ENCODE measurements at regions not wholly inside any gene's neighbourhood (a gene's known extent, or its start where the extent isn't known, plus 50 kb on each side); places are given as distances from the start of the nearest gene placed in this dataset.

DNA sequence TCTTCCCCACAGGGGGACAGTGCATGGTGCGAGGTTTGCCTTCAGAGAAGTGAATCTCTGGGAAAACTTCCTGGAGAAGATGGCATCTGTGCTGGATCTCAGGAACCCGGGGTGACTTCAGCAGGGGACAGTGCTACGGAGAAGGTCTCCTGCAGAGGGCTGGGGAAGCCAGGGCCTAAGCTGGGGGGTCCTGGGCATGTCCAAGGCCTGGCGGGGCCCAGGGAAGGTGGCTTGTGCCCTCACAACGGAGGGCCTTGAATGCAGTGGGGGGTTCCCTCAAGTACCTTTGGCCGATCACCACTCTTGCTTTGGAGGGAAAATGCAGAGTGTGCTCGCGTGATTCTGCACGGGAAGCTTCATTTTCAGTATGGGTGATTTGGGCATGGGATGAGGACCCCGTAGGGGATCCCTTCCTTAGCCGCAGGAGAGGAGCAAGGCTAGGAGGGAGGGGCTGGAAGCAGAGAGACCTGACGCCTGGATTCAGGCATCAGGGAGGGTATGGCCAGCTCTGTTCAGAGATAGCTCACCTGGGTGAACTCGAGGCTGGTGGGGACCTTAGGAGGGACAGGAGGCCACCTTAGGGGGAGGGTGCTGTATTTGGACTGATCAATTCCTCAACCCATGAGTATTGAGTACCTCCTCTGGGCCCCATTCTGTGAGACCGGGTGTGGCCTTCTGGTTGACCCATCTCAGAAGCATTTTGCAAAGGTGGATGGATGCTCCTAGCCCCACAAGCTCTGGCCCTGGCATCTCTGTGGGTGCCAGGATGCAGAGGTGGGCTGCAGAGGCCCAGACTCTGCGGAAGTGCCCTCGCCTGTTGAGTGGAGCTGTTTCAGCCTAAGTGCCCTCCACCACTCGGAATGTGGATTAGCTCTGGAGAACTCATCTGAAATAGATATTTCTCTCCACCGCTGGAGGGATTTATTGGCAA, 529.4 kb downstream of the TBC1D22A start:
- DNase-seq: no peak

DNA sequence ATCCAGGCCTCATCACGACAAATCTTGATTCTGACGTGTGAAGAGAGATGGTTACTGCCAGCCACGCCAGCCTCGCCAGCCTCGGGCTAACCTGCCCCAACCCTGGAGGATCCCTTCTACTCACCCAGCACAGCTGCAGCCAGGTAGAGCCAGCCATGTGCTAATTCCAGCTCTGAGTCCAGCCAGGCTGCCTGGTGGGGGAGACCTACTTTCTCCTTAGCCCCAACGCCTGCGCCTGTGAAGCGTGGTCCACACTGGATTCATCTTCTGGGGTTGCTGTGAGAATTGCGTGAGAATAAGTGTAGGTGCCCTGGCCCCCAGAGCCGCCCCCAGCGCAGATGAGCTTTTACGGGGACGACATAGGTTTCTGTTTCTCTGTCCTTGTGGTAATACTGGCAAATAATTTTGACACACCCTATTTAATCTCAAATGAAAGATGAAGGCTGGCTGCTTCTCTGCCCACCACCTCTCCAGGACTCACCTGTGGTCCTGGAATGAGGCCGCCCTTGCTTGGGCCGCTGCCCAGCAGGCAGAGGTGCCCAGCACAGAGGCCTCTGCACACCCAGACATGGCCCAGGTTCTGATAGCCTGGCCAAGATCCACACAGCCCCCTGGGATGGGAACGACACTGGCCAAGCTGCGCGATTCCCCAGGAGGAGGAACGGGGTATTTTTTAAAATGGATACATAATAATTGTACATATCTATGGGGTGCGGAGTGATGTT, 528.4 kb downstream of the TBC1D22A start:
- DNase-seq: no peak

DNA sequence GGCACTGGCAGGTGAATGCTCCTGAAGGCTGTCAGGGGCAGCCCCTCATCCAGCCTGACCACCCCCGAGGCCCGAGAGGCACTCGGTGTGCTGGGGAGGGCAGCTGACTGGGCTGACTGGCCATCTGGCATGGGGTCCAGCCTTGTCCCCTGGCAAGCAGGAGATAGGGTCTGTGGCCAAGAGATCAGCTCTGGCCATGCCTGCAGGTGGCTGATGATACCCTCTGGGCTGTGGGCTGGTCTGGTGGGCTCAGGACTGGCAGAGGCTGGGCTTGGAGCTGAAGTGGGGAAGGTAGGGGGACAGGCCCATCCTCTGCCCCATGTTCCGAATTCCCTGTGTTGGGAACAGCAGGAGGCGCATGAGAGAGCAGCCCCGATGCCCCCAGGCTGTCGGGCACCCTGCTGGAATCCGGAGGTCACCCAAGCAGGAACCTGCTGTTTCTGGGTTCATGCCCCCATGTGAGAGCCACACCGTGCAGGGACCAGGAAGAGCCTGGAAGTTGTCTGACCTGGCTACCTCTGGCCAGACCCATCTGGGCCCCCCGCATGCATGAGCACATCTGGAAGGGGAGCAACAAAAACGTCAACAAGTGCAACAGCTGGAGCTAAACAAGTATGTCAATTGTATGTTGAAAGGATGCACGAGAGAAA, 527.0 kb downstream of the TBC1D22A start:
- no peak for DNase-seq

DNA sequence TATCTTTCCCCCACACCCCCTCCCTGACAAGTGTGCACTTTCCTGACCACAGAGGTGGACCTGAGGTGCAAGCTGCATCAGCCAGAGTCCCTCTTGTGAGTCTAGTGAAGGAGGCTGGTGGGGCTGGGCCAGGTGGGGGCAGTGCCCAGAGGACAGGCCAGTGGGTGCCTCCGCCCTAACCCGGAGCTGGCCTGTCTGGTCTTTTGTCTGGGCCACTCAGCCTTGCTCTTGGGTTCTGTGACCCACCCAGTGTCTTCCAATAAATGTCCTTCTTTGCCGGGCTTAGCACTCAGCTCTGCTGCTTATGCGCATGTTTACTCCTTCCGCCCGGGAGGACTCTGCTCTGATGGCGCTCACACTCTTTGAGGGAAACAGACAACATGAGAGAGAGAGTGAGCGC, 526.2 kb downstream of the TBC1D22A start:
- no peak for DNase-seq

DNA sequence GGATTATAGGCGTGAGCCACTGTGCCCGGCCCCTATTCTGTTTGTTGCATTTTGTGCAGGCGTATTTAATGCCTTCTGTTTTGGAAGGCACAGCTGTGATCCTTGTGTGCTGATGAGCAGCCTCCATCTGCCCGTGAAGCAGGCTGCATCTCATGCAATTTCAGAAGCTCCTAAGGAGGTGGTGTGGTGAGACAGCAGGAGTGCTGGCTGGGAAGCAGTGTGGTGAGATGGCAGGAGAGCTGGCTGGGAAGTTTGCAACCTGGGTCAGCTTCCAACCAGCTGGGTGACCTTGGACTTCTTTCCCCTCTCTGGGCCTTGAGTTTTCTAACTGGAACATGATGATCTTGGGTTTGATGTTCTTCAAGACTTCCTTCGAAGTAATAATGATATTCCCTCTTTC, 525.1 kb downstream of the TBC1D22A start:
- DNase-seq: no peak

DNA sequence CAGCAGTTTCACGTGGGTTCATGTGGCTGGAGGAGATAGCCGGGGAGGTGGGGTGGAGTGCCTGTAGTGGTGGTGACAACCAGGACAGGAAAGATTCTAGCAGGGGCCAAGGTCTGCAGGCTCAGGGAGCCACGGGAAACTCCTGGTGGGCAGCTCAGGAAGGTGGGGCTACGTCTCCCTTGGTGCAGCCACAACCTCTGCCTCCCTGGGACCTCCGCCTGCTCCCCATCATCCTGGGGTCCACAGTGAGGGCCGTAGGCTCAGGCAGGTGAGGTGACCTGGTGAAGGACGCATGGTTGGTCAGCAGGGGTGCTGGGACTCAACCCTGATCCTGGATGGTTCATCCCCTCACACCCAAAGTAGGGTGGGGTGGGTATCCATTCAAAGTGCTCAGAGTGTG, 524.1 kb downstream of the TBC1D22A start:
- DNase-seq: no peak

DNA sequence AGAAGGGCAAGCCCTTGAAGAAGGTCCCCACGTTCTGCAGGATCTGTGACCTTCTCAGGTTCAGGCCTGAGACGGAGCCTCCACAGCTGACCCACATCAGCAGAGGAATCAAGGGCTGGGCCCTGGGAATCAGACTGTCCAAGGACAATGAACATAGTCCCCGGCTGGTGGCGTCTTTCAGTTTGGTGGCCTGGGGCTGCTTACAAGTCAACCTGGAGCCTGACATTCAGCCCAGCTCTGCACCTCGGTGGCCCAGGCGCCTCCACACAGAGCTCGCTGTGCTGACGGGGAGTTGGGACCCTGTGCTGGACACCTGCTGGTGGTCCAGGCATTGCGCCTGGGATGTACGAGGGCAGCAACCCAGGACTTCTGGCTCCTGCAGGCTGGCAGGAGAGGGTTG, 523.5 kb downstream of the TBC1D22A start:
- DNase-seq: no peak

DNA sequence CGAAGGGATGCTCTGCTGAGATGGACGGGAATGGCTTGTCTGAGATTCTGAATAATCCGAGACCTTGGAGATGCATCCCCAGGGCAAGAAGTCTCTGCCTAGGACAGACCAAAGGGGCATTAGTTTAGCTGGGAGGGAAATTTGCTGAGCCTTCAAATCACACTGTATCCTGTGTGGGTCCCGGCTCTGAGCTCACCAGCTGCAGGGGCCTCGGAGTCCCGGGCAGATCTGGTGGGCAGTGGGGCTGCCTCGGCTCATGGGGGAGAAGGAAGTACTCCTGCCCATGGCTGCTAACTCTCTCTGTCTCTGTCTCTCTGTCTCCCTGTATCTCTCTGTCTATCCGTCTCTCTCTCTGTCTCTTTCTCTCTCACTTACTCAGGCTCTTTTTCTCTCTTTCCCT, 522.4 kb downstream of the TBC1D22A start:
- DNase-seq: no peak

DNA sequence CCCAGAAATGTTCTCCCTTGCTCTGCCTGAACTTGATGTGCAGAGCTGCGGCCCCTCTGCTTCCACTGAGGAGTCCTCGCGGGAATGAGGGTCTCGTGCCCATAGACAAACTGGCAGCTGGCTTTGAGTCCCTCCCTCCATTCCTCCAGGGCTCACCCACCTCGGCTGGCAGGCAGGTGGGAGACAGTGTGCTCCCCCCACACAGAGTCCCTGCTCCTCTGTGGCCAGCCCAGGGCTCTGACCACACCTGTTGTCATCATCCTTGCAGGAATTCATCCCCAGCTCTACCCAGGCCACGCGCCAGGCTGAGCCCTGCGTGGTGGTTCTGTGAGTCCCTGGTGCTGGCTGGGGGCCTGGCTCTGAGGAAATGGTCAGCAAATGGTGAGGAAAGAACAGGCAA, 521.9 kb downstream of the TBC1D22A start:
- DNase-seq: no peak

DNA sequence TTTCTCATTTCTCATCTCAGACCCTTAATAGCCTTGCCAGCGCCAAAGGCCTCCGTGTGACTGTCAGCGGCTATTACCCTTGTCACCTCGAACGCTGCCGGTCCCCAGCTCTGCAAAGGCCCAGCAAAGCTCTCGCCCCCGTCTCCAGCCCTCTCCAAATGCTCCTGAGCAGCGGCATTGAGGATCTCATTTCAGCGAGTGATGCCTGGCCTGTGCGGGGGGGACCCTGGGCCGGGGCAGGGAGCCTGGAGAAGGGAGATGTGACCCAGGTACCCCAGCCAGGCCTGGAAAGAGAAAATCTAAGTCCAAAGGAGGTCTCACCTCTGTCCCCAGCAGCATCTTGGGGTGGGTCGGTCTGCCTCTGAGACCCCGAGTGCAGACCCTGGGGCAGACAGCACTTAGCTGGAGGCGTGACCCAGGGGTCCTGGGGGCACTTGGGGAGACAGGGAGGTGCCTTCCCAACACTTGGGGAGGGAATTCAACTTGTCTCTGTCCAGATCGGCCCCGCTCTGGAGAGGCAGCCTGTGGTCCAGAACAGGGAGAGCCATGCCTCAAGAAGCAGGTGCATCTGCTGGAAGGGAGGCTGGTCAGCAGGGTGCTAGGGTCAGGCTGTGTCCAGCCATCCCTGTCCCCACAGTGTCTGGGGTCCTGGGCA, 521.3 kb downstream of the TBC1D22A start:
- DNase-seq: no peak

DNA sequence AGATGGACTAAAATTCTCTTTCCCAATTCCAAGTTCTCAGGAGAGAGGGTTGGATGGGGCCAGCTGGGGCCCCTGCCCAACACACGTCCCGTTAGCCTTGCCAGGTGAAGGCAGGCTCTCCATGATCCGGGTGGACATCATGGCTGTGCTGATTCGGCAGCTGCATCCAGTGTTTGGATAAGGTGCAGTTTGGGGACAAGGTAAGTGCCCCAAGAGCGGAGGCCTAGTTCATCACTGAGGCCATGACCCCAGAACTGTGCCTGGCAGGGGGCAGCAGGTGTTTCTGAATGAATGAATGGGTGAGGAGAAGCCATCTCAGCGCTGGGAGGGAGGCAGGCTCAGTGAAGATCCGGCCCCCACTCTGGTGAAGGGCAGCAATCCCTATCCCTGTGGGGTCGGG, 520.4 kb downstream of the TBC1D22A start:
- DNase-seq: no peak

DNA sequence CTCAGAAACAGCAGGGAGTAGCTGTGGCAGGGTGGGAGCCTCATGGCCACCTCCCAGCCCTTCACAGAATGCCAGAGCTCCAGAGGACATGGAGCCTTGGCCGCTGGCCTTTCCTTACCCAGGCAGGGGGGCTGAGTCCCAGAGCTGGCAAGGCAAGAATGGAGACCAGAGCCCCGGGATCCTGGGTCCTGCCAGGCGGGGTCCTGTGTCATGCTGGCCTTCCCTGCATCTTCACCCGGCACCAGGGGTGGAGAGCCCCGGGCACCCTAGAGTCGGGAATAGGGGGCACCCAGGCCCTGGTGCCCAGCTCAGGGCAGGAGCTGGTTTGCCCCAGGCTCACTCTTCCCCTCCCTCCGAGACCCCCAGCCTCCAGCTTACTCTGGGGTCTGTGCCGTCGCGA, 519.9 kb downstream of the TBC1D22A start:
- DNase-seq: no peak

DNA sequence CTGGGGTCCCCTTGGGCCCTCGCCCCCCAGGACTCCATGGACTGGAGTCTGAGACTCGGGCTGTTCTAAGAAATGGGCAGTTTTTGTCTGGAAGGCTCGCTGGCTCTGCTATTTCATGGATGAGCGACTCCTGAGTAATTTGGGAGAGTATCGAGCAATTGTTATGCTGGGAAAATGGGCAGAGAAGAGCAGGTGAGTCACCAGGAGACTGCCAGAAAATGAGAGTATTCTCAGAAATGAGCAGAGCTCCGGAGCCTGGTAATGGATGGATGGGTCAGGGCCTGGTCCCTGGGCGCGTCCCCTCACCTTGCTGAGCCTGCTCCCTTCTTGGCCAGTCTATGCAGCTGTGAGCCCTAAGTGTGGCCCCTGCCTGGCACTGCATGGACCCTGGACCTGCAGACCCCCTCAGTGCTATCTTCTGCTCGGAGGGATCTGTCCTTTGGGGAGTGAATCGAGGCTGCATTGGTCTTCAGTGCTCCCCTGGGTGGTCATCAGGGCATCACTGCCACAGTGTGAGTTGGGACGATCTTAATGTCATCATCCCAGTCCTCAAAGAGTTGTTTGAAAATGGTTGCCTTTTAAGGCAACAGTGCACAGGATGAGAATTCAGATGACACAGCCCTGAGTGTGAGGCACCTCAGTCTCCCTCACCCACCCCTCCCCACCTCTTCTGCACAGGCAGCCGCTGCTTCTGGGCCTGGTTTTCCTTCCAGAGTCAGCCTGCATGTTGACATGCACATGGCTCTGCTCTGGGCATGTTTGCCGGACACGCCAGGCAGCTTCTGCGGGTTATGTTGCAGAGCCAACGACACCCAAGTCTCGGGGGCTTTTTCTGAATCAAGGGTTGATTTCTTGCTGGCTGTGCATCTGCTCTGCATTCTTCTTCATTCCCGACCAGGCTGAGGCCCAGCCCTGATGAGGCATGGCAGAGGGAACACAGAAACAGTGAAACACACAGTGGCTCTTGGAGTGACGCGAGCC, 519.0 kb downstream of the TBC1D22A start:
- no peak for DNase-seq

DNA sequence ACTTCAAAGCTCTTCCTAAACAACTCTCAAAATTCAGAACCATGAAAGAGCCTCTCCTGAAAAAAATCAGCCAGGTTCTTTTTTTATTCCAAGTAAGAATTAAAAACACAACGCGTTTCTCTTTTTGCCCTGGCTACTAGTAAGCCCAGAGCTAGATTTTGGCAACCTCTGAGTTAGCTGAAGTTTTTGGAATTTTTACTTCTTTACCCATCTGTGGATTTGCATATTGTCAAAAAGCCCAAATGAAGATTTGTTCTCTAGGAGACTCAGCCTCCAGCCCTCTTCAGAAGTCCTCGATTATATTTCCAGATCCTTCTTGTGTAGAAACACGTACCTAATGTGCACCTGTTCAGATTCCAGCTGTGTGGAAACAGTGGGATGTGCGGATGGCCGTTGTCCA, 517.9 kb downstream of the TBC1D22A start:
- DNase-seq: no peak

DNA sequence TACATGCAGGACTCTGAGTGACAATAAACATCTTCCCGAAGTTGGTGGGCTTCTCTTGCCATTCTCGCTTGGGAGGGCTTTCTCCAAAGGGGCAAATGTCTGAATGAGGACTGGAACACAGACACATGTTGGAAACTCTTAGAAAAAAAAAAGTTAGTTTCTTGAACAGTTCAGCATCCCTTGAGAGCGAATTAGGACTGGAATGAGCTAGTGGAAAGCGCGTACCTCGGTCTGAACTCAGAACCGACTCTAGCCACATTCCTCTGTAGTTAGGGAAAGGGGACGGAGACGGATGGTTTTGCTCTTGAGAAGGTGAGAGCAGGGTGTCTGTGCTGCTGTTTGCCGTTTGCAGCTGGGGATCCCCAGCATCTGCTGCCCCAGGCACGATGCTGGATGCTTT, 517.3 kb downstream of the TBC1D22A start:
- DNase-seq: no peak

DNA sequence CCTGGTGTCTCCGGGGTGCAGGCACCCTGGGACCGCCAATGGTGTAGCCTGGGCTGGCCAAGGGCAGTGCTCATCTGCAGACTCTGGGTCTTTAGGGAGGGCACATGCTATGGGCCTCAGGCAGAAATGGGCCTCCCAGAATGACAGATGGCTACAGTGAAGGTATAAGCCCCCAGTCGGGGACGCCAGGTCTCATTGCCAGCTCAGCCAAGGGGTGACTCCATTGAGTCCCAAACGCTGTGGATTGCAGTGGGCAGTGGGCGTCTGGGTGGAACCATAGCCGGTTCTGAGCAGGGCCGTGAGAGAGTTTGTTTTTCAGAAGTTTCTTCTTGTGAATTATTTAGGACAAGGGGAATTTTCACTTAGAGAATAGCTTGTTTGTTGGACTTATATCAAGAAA, 516.9 kb downstream of the TBC1D22A start:
- no peak for DNase-seq

DNA sequence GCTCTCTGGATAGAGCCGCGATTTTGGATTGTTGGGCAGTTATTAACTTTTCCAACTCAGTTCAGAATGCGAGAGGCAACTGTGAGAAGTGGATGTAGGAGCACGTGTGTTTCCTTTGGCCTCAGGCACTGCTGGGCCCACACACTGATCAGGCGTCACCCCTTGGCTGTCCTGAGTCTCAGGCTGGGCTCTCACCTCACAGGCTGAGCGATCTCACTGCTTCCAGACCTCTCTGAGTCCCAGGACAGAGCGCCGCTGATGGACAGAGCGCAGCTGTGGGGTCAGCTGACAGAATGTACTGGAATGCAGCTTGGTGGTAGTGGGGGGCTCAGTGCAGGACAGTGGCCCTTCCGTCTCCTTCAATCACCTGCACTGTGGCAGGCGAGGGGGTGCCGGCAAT, 516.2 kb downstream of the TBC1D22A start:
- DNase-seq: no peak

DNA sequence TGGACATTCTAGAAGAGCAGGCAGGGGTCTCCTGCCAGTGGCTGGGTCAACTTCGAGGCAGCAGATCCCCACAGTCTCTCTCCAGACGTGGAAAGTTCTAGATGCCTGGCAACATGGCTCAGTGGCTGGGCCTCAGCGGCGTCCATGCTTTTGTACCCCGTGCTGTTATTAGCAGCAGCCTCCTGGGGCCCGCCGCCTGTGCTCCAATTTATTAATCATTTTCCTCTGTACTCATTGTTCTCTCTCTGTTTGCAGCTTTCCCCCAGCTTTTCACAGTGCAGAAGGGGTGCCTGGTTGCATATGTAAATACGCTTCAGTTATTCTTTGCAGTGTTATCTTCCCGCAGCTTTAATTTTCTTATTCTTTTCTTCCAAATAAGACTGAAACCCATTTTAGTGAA, 515.1 kb downstream of the TBC1D22A start:
- no peak for DNase-seq

DNA sequence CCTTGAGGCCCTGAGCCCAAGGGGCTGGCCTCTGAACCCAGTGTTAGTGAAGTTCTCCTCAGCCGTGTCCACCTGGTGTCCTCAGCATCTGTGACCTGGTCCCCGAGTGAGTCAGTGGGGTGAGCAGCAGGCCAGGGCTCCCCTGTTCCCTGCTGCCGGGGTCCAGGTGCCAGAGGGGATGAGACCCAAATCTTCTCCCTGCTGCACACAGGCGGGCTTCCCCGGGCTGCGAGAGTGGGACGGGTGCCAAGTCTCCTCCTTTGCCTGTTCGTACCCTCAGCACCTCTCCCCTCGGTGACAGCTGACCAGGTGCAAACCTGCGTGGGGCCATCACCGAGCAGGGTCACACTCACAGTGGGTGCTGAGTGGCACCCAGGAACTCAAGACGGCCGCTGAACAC, 514.5 kb downstream of the TBC1D22A start:
- no peak for DNase-seq

DNA sequence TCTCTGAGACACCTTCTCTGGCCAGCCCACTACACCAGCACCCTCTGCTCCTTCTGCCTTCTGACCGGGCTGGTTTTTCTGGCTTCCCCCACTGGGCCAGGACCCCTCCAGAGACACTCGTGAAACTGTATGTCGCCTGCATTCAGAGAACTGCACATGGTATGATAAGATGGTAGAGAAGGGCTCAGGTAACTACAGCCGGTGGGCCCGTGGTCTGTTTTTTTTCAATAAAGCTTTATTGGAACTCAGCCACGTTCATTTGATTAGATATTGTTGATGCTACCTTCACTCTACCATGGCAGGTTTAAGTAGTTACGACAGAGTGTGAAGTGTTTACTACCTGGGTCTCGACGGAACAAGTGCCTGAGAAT, 514.0 kb downstream of the TBC1D22A start:
- DNase-seq: no peak

DNA sequence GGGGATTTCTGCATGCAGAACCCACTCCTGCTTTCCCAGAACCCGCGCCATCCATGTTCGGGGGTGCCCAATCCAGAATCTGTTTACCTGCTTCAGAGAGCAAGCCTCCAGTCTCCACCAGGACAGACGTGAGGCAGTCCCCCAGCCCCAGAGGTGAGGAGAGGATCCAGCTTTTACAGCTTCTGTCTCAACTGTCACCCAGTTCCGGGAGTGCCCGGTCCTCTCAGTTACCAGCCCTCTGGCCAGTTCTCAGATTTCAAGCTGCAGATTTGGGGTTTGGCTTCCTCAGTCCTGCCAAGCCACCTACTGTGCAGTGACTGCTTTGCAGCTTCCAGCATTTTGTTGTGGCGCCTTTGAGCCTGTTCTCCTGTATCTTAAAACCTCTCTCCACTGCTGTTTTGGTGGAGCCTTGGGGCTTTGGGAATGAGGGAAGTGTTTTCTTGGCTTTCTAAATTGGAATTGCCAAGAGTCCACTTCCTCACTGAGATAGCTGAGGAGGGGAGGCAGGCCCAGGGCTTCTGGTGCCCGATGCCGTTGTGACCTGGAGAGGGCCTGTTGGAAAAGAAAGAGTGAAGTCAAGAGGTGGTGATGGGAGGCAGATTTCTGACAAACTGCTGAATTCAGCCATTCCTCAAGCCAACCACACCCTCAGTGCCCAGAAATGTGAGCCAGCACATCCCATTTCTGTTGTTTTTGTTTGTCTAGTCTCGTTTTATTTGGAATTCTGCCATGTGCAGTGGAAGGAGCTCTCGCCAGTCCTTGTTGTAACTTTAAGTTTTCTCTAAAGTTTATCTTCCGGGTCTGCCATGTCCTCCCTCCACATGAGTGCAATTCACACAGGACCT, 513.4 kb downstream of the TBC1D22A start:
- DNase-seq: no peak

All from NCI-H1048 (cell line).